Mesenchymal stem cell (in vitro differentiated cells and primary cell): ENCODE measurements at regions not wholly inside any gene's neighbourhood (a gene's known extent, or its start where the extent isn't known, plus 50 kb on each side); places are given as distances from the start of the nearest gene placed in this dataset.
A peak's percentile ranks its signal among the peaks of the same experiment; 100 is the strongest.

ENCODE experiments used
- DNase-seq: peaks from one replicate; pipeline ENCODE4 v3.0.0-alpha.2; 2013
- H2AFZ ChIP-seq: one replicate; pipeline ENCODE4 v1.6.1; 2013; ENCODE audit warnings: low read depth, mild to moderate bottlenecking, control low read depth, inconsistent platforms, low read length, moderate library complexity
- H2AK5ac ChIP-seq: 2 replicates; pipeline ENCODE4 v1.6.1; 2013; ENCODE audit warnings: low read length, moderate library complexity, mild to moderate bottlenecking, inconsistent platforms; ENCODE audit not compliant: severe bottlenecking
- H2BK120ac ChIP-seq: one replicate; pipeline ENCODE4 v1.6.1; 2013; ENCODE audit warnings: low read depth, mild to moderate bottlenecking, inconsistent platforms, low read length, moderate library complexity
- H2BK12ac ChIP-seq, 2 experiments: one replicate each; pipeline ENCODE4 v1.6.1; 2013; ENCODE audit warnings: inconsistent platforms in 2 of 2, low read length in 2 of 2, mild to moderate bottlenecking in 2 of 2, moderate library complexity in 2 of 2, control low read depth in 1 of 2
- H2BK15ac ChIP-seq: one replicate; pipeline ENCODE4 v1.6.1; 2013; ENCODE audit warnings: mild to moderate bottlenecking, low read depth, inconsistent platforms; ENCODE audit not compliant: poor library complexity, severe bottlenecking
- H2BK5ac ChIP-seq: 2 replicates; pipeline ENCODE4 v1.6.1; 2013; ENCODE audit warnings: low read depth, mild to moderate bottlenecking, low read length, control low read depth, inconsistent platforms; ENCODE audit not compliant: poor library complexity, severe bottlenecking
- H3K14ac ChIP-seq, 2 experiments: one replicate each; pipeline ENCODE4 v1.6.1; 2013; ENCODE audit warnings: inconsistent platforms in 2 of 2, low read length in 2 of 2, control low read depth in 1 of 2, mild to moderate bottlenecking in 1 of 2, moderate library complexity in 1 of 2
- H3K18ac ChIP-seq, 2 experiments: one replicate each; pipeline ENCODE4 v1.6.1; 2013; ENCODE audit warnings: inconsistent platforms in 2 of 2, low read length in 2 of 2, control low read depth in 1 of 2, low read depth in 1 of 2, mild to moderate bottlenecking in 1 of 2
- H3K23ac ChIP-seq, 2 experiments: one replicate each; pipeline ENCODE4 v1.6.1; 2013; ENCODE audit warnings: inconsistent platforms in 2 of 2, low read length in 2 of 2, mild to moderate bottlenecking in 2 of 2, moderate library complexity in 2 of 2, control low read depth in 1 of 2
- H3K27ac ChIP-seq: 2 replicates; pipeline ENCODE4 v1.5.1; 2013; ENCODE audit warnings: mild to moderate bottlenecking, moderate library complexity, low read length, control low read depth, inconsistent platforms; ENCODE audit not compliant: poor library complexity, severe bottlenecking
- H3K27me3 ChIP-seq, 2 experiments: 2 replicates each; pipeline versions ENCODE4 v1.6.1 to v1.7.0; 2013; ENCODE audit warnings: low read length in 2 of 2, mild to moderate bottlenecking in 2 of 2, moderate library complexity in 2 of 2, control low read depth in 1 of 2, inconsistent platforms in 1 of 2; ENCODE audit not compliant: control insufficient read depth in 1 of 2, insufficient read depth in 1 of 2
- H3K36me3 ChIP-seq, 2 experiments: 2 replicates each; pipeline versions ENCODE4 v1.6.1 to v1.7.0; 2013; ENCODE audit warnings: low read length in 2 of 2, control low read depth in 1 of 2, inconsistent platforms in 1 of 2, low read depth in 1 of 2, mild to moderate bottlenecking in 1 of 2; ENCODE audit not compliant: insufficient read depth in 2 of 2, control insufficient read depth in 1 of 2
- H3K4ac ChIP-seq, 2 experiments: one replicate each; pipeline ENCODE4 v1.6.1; 2013; ENCODE audit warnings: inconsistent platforms in 2 of 2, low read length in 2 of 2, mild to moderate bottlenecking in 2 of 2, moderate library complexity in 2 of 2, control low read depth in 1 of 2, low read depth in 1 of 2
- H3K4me1 ChIP-seq: 2 replicates; pipeline ENCODE4 v1.6.1; 2013; ENCODE audit warnings: low read depth, low read length, control low read depth; ENCODE audit not compliant: control insufficient read depth, insufficient read depth
- H3K4me2 ChIP-seq: 2 replicates; pipeline ENCODE4 v1.6.1; 2013; ENCODE audit warnings: low read length, mild to moderate bottlenecking, inconsistent platforms; ENCODE audit not compliant: poor library complexity, severe bottlenecking
- H3K4me3 ChIP-seq, 2 experiments: 2 replicates each; pipeline versions ENCODE4 v1.5.1 to v1.7.0; 2013; ENCODE audit warnings: low read length in 2 of 2, mild to moderate bottlenecking in 2 of 2, control low read depth in 1 of 2, low read depth in 1 of 2; ENCODE audit not compliant: insufficient read depth in 1 of 2
- H3K79me1 ChIP-seq: replicated peaks from 2 replicates; pipeline ENCODE4 v1.6.1; 2013; ENCODE audit warnings: mild to moderate bottlenecking, control low read depth, low read length, inconsistent platforms; ENCODE audit not compliant: poor library complexity, severe bottlenecking
- H3K9ac ChIP-seq: 2 replicates; pipeline ENCODE4 v1.7.0; 2013; ENCODE audit warnings: mild to moderate bottlenecking, low read length, moderate library complexity
- H3K9me3 ChIP-seq: 2 replicates; pipeline ENCODE4 v1.7.0; 2013; ENCODE audit warnings: mild to moderate bottlenecking, low read length; ENCODE audit not compliant: control insufficient read depth
- H4K8ac ChIP-seq: one replicate; pipeline ENCODE4 v1.6.1; 2013; ENCODE audit warnings: inconsistent platforms, mild to moderate bottlenecking, low read length, moderate library complexity
- H4K91ac ChIP-seq: one replicate; pipeline ENCODE4 v1.6.1; 2013; ENCODE audit warnings: mild to moderate bottlenecking, low read length, inconsistent platforms
- WGBS: methylation state at CpG from one replicate; pipeline ENCODE4 v1.1.7; 2013; ENCODE audit warnings: mixed read lengths; 5-methylcytosine and 5-hydroxymethylcytosine counted together

DNA sequence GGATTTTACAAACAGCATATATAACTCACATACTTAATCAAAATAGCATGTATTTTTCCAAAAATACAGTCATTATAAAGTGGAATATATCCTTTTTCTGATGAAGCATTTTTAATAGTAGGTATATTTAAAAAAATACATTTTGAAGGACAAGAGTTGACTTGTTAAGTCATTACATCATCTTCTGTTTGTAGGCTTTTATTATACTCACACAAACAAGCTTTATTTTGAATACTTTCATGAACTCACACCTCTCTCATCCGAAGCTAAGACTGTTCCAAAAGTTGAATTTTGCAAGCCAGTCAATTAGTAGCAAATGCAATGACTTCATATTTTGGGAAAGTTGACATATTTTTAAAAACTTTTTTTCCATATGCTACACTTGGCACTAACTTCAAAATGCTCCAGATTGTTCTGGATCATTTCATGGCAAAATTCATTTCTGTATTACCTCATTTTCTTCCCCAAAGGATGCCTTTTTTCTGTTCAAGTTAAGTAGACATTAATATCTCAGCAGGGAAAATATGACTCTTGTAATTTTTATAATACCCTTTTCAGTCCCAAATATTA lies 68.5 kb upstream of the WDR75 start:
- WGBS = 50% methylated on average over 1 of the region's 1 CpG
- H3K9ac ChIP-seq = no peak overlapping the region

GRCh38 chr2:189374481-189374880 lies 66.8 kb upstream of the WDR75 start:
- H3K14ac ChIP-seq = no peak overlapping the region
- no peak overlapping the region for H2BK5ac ChIP-seq
- no peaks in the 10 kb centered on the region for H3K27me3 ChIP-seq
- no peaks in the 10 kb centered on the region for H3K9me3 ChIP-seq
- no peak overlapping the region for H2AFZ ChIP-seq
- no peaks in the 10 kb centered on the region for H3K79me1 ChIP-seq
- H3K9ac ChIP-seq = no peak overlapping the region
- no peak overlapping the region for H3K4me3 ChIP-seq
- H2BK15ac ChIP-seq = no peak overlapping the region
- H2BK120ac ChIP-seq = no peak overlapping the region
- H2AK5ac ChIP-seq = no peak overlapping the region
- peaks cover 1% of the 10 kb centered on the region for H3K4me1 ChIP-seq
- no peak overlapping the region for H4K8ac ChIP-seq
- H4K91ac ChIP-seq = no peak overlapping the region
- H2BK12ac ChIP-seq = no peak overlapping the region
- no peak overlapping the region for H3K4me2 ChIP-seq
- H3K23ac ChIP-seq = no peak overlapping the region
- no peak for DNase-seq
- H3K4ac ChIP-seq = no peak overlapping the region
- H3K27ac ChIP-seq = no peak overlapping the region
- H3K18ac ChIP-seq = no peak overlapping the region
- H3K36me3 ChIP-seq = no peaks in the 10 kb centered on the region

More for the DNA sequence above, 68.5 kb upstream of the WDR75 start:
- no peak overlapping the region for H2AFZ ChIP-seq
- no peak overlapping the region for H4K91ac ChIP-seq
- H4K8ac ChIP-seq = no peak overlapping the region
- no peak overlapping the region for H3K4me2 ChIP-seq
- H3K4ac ChIP-seq = no peak overlapping the region
- H2BK12ac ChIP-seq = no peak overlapping the region
- no peak overlapping the region for H3K14ac ChIP-seq
- DNase-seq = no peak
- H3K27ac ChIP-seq = no peak overlapping the region
- no peak overlapping the region for H3K4me3 ChIP-seq
- no peaks in the 10 kb centered on the region for H3K36me3 ChIP-seq
- no peak overlapping the region for H2BK120ac ChIP-seq
- H2AK5ac ChIP-seq = no peak overlapping the region
- no peak overlapping the region for H3K23ac ChIP-seq
- H3K9me3 ChIP-seq = no peaks in the 10 kb centered on the region
- no peak overlapping the region for H2BK5ac ChIP-seq
- H3K79me1 ChIP-seq = no peaks in the 10 kb centered on the region
- H3K27me3 ChIP-seq = no peaks in the 10 kb centered on the region
- peaks cover 1% of the 10 kb centered on the region for H3K4me1 ChIP-seq
- no peak overlapping the region for H2BK15ac ChIP-seq
- no peak overlapping the region for H3K18ac ChIP-seq

- Histone ChIP-seq H3K27me3 (no peaks in the 10 kb centered on the region), H3K14ac (no peak overlapping the region), H2BK5ac (no peak overlapping the region), H3K9me3 (no peaks in the 10 kb centered on the region), H3K27ac (no peak overlapping the region), H3K23ac (no peak overlapping the region), H3K79me1 (no peaks in the 10 kb centered on the region), H4K8ac (no peak overlapping the region), H2BK120ac (no peak overlapping the region), H4K91ac (no peak overlapping the region), H3K4ac (no peak overlapping the region), H2AK5ac (no peak overlapping the region), H3K4me2 (no peak overlapping the region), H3K18ac (no peak overlapping the region), H3K4me3 (no peak overlapping the region), H3K4me1 (peaks cover 1% of the 10 kb centered on the region), H3K36me3 (no peaks in the 10 kb centered on the region), H3K9ac (no peak overlapping the region), H2BK12ac (no peak overlapping the region), H2BK15ac (no peak overlapping the region), H2AFZ (no peak overlapping the region)
- DNase-seq = no peak
These were observed 65.4 kb upstream of the WDR75 start for GRCh38 chr2:189375842-189376241.

GRCh38 chr2:189379287-189379630 lies 62.0 kb upstream of the WDR75 start:
- no peaks in the 10 kb centered on the region for H3K27me3 ChIP-seq
- no peaks in the 10 kb centered on the region for H3K36me3 ChIP-seq
- peak overlapping the region in 1 of 2 experiments; percentile 1 for H2BK12ac ChIP-seq
- WGBS = 0% methylated on average over 1 of the region's 2 CpGs
- peaks cover 1% of the 10 kb centered on the region for H3K4me1 ChIP-seq
- H3K79me1 ChIP-seq = no peaks in the 10 kb centered on the region
- H2AK5ac ChIP-seq = no peak overlapping the region
- no peak overlapping the region for H4K91ac ChIP-seq
- peak; percentile 41 for DNase-seq
- H3K23ac ChIP-seq = no peak overlapping the region
- peak overlapping the region; percentile 69 for H3K9ac ChIP-seq
- no peak overlapping the region for H2AFZ ChIP-seq
- H4K8ac ChIP-seq = no peak overlapping the region
- H3K9me3 ChIP-seq = no peaks in the 10 kb centered on the region
- H2BK120ac ChIP-seq = no peak overlapping the region
- H3K18ac ChIP-seq = peak overlapping the region; percentile 4 to 82
- no peak overlapping the region for H3K14ac ChIP-seq
- no peak overlapping the region for H2BK15ac ChIP-seq
- H3K4ac ChIP-seq = no peak overlapping the region
- no peak overlapping the region for H2BK5ac ChIP-seq
- peak overlapping the region; percentile 88 for H3K27ac ChIP-seq
- no peak overlapping the region for H3K4me2 ChIP-seq
- peak overlapping the region in 1 of 2 experiments; percentile 36 for H3K4me3 ChIP-seq
